BLaER1 (cell line): ENCODE measurements at regions not wholly inside any gene's neighbourhood (a gene's known extent, or its start where the extent isn't known, plus 50 kb on each side); places are given as distances from the start of the nearest gene placed in this dataset.

ENCODE experiments used
- H3K27ac ChIP-seq: shearing (Covaris generic); formaldehyde crosslinking; 2 replicates; pipeline ENCODE4 v1.8.1; 2022
- H3K27me3 ChIP-seq: shearing (Covaris generic); formaldehyde crosslinking; 2 replicates; pipeline ENCODE4 v1.8.1; 2022
- H3K36me3 ChIP-seq: shearing (Covaris generic); formaldehyde crosslinking; 2 replicates; pipeline ENCODE4 v1.8.1; 2022
- H3K4me1 ChIP-seq: shearing (Covaris generic); formaldehyde crosslinking; 2 replicates; pipeline ENCODE4 v1.8.1; 2022
- H3K4me2 ChIP-seq: shearing (Covaris generic); formaldehyde crosslinking; 2 replicates; pipeline ENCODE4 v1.8.1; 2022
- H3K4me3 ChIP-seq: shearing (Covaris generic); formaldehyde crosslinking; 2 replicates; pipeline ENCODE4 v1.8.1; 2022
- H3K9ac ChIP-seq: shearing (Covaris generic); formaldehyde crosslinking; 2 replicates; pipeline ENCODE4 v1.8.1; 2022
- H3K9me3 ChIP-seq: shearing (Covaris generic); formaldehyde crosslinking; 2 replicates; pipeline ENCODE4 v1.8.1; 2022
- H4K20me1 ChIP-seq: shearing (Covaris generic); formaldehyde crosslinking; 2 replicates; pipeline ENCODE4 v1.8.1; 2022
- Cebpa-rat ChIP-seq: shearing (Covaris generic); IDR thresholded peaks from 2 replicates; pipeline ENCODE4 v1.8.1; 2022

DNA sequence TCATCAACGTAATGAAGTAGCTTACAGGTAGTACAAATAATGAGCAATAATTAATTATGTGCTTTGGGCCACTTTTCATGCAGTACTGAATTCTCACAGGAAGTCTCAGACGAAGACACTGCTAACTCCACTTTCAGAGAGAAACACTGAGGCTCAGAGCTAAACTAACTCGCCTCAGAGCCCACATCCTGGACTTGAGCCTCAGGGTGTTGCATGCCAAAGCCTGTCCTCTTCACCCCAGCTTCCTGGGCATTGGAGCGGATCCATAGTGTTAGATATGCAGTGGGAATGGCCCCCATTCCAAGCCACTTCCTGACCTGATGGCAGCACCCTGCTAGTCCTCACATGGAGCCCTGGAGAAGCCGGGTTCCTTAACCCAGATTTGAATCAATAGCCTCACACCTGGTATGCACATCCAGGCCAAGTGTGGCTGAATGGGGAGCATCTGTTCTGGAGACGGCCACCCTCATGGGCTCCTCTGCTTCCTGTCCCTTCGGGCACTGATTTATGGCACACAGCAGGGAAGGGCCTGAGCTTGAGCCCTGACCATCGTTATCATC is 265.1 kb upstream of the ZNF32 start:
- H3K9ac ChIP-seq: no peak overlapping the region
- no peak for TF ChIP-seq Cebpa-rat
- H3K4me1 ChIP-seq: no peaks in the 10 kb centered on the region; the same call in 1 of the 2 replicates
- H3K27me3 ChIP-seq: no peaks in the 10 kb centered on the region
- no peak overlapping the region for H3K4me3 ChIP-seq
- no peaks in the 10 kb centered on the region for H3K36me3 ChIP-seq
- no peak overlapping the region for H3K4me2 ChIP-seq
- H3K9me3 ChIP-seq: peaks cover 5% of the 10 kb centered on the region; the same call in 1 of the 2 replicates
- H3K27ac ChIP-seq: no peak overlapping the region
- no peaks in the 10 kb centered on the region for H4K20me1 ChIP-seq

DNA sequence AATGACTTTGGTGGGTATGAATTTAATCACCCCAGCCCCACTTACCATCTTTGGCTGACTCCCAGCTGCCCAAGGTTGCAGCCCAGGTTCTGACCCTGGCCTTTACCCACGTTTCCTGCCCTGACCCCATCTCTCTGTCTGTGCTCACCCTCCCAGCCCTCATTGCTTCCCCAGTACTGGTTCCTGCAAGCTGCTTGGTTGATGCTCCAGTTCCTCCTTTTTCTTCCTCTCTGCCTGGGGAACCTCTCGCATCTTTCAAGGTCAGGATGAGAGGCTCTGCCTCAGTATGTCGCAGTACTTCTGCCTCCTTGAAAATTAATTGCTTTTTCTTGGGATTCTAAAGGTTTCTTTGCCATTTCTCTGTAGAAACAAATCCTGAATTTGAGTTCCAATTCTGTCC is 263.8 kb upstream of the ZNF32 start:
- Histone ChIP-seq H3K9me3 (peaks cover 5% of the 10 kb centered on the region; the same call in 1 of the 2 replicates), H3K27ac (no peak overlapping the region), H3K9ac (no peak overlapping the region), H3K4me2 (no peak overlapping the region), H3K27me3 (no peaks in the 10 kb centered on the region), H3K36me3 (no peaks in the 10 kb centered on the region), H3K4me1 (no peaks in the 10 kb centered on the region; the same call in 1 of the 2 replicates), H3K4me3 (no peak overlapping the region), H4K20me1 (no peaks in the 10 kb centered on the region)
- TF ChIP-seq Cebpa-rat: no peak

DNA sequence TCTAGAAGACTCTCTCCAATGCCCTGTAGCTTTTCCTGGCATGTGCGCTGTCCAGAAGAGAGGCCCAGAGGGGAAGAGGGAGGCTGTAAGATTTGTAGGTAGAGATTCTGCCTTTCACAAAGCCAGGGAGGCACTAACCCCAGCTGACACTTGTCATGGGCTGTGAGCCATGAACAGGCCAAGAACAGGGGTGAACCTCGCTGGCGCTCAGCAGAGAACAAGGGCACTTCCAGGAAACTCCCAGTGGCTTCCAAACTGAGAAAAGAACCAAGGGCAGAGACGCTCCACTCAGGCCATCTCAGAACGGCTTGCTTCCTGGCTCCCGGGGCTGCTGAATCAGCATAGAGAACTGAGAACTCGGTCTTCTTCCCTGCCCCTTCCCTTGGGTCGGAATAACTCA is 257.8 kb upstream of the ZNF32 start:
- no peak overlapping the region for H3K9ac ChIP-seq
- H3K4me3 ChIP-seq: no peak overlapping the region
- no peak overlapping the region for H3K27ac ChIP-seq
- no peaks in the 10 kb centered on the region for H4K20me1 ChIP-seq
- no peaks in the 10 kb centered on the region for H3K27me3 ChIP-seq
- no peaks in the 10 kb centered on the region for H3K36me3 ChIP-seq
- no peaks in the 10 kb centered on the region for H3K9me3 ChIP-seq
- no peak for TF ChIP-seq Cebpa-rat
- no peaks in the 10 kb centered on the region for H3K4me1 ChIP-seq
- no peak overlapping the region for H3K4me2 ChIP-seq

DNA sequence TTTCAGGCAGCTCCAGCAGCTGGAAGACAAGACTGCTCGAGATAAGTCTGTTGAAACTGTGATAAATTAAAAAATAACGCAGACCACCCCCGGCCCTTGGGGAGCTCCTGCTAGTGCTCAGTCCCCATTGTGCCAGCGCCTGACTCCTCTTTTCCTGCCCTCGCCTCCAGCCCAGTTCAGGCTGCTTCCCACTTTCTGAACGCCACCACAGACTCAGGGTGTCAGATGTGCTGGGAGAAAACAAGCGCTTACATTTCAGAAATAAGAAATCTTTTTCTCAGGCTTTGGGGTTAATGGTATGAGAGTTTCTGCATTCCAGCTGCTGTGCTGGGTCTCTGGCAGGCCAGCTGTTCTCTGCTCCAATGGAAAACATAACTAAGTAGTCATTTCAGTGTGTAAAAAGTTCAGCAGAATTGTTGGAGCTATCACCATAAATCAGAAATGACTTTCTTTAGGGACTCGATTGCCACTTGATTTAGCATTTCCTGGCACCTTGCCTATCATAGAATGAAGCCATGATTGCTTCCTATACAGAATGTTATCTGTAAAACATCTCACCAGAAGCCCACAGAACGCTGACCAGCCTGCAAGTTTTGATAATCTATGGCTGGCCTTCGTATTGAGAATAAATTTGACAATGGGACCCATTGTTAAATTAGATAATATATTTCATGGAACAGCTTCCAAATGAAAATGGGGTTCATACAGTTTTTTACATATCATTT is 257.0 kb upstream of the ZNF32 start:
- Histone ChIP-seq H3K36me3 (no peaks in the 10 kb centered on the region), H3K9me3 (no peaks in the 10 kb centered on the region), H3K9ac (no peak overlapping the region), H4K20me1 (no peaks in the 10 kb centered on the region), H3K4me3 (no peak overlapping the region), H3K4me1 (no peaks in the 10 kb centered on the region), H3K27me3 (no peaks in the 10 kb centered on the region), H3K27ac (no peak overlapping the region), H3K4me2 (no peak overlapping the region; the same call in 1 of the 2 replicates)
- no peak for TF ChIP-seq Cebpa-rat

DNA sequence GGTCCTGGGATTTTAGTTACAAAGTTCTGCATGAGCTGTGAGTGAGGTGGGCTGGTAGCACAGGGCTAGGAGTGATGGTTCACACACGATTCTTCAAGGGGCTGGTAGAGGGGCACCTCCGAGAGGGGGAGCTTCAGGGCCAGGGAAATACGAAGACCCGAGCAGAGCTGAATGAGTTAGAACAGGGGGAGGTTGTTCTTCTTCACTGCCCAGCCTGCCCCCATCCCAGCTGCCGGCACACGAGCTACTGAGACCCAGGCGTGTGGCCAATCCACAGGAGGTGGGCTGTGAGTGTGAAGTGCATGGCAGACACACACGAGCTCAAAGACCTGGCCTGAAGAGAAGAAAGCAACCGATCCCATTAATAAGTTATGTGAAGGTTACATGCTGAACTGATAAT is 256.2 kb upstream of the ZNF32 start:
- Histone ChIP-seq H3K27ac (no peak overlapping the region), H3K9ac (no peak overlapping the region), H4K20me1 (no peaks in the 10 kb centered on the region), H3K4me1 (peaks cover 4% of the 10 kb centered on the region), H3K4me3 (no peak overlapping the region), H3K36me3 (no peaks in the 10 kb centered on the region), H3K27me3 (no peaks in the 10 kb centered on the region), H3K9me3 (no peaks in the 10 kb centered on the region), H3K4me2 (no peak overlapping the region)
- no peak for TF ChIP-seq Cebpa-rat

DNA sequence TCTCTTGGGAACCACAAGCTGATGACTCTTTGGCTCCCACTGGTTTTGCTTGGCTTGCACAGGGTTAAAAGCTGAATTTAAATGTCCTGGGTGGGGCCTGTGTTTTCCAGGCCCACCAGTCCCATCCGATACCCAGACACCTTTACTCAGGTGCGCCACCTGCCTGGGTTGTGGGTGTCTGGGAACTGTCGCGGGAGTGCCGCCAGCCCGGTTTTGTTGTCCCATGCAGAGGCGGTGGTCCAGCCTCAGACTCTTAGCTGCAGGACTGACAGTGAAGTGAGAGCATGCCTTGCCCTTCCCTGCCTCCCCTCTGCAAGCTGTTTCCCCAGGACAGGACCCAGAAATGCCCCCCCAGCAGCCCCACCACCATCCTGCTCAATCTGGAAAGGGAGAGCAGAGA is 255.6 kb upstream of the ZNF32 start:
- peaks cover 10% of the 10 kb centered on the region for H3K4me1 ChIP-seq
- TF ChIP-seq Cebpa-rat: no peak
- no peak overlapping the region for H3K27ac ChIP-seq
- no peaks in the 10 kb centered on the region for H3K36me3 ChIP-seq
- H3K9me3 ChIP-seq: no peaks in the 10 kb centered on the region
- H3K4me3 ChIP-seq: no peak overlapping the region
- H4K20me1 ChIP-seq: no peaks in the 10 kb centered on the region
- no peaks in the 10 kb centered on the region for H3K27me3 ChIP-seq
- no peak overlapping the region for H3K9ac ChIP-seq
- H3K4me2 ChIP-seq: no peak overlapping the region

DNA sequence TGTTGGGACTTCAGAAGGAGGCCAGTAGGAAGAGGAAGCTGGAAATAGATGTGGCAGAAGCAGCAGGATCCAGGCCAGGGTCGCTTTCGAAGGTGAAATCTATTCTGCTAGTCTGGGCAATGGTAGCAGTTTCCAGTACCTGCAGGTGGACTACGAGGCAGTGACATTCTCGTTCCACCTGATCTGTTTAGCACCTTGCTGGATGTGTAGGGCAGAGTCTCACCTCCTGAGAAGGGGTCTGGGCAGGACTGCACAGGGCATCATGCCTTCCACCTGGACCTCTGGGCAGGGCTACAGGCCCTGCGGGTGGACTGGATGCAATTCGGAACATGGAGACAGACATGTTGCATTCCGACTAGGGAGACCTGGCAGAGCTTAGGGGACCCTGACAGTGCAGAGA is 254.8 kb upstream of the ZNF32 start:
- H3K36me3 ChIP-seq: no peaks in the 10 kb centered on the region
- H3K9me3 ChIP-seq: no peaks in the 10 kb centered on the region
- no peaks in the 10 kb centered on the region for H3K27me3 ChIP-seq
- H3K4me3 ChIP-seq: no peak overlapping the region
- H3K4me2 ChIP-seq: no peak overlapping the region
- H3K9ac ChIP-seq: no peak overlapping the region
- no peak overlapping the region for H3K27ac ChIP-seq
- no peak for TF ChIP-seq Cebpa-rat
- no peaks in the 10 kb centered on the region for H4K20me1 ChIP-seq
- H3K4me1 ChIP-seq: peaks cover 18% of the 10 kb centered on the region

DNA sequence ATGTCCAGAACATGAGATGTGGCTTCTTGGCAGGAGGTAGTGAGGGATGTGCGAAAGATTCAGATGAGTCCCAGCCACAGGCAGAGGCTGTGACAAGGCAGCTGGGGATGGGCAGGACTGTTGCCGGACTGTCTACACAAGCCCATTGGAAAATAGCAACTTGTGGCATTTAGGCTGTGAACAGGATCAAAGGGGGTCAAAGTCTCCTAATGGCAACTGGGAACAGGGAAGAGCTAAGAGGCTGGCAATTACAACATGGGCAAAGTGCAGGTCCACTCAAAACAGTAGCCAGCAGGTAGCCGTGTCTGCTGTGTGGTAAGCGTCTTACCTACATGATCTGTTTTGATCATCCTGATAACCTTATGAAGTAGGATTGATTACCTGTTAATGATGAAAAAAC is 254.2 kb upstream of the ZNF32 start:
- no peak for TF ChIP-seq Cebpa-rat
- Histone ChIP-seq H4K20me1 (no peaks in the 10 kb centered on the region), H3K27ac (no peak overlapping the region), H3K4me2 (no peak overlapping the region), H3K27me3 (no peaks in the 10 kb centered on the region), H3K36me3 (no peaks in the 10 kb centered on the region), H3K9ac (no peak overlapping the region), H3K4me1 (peaks cover 23% of the 10 kb centered on the region), H3K4me3 (no peak overlapping the region), H3K9me3 (no peaks in the 10 kb centered on the region)

DNA sequence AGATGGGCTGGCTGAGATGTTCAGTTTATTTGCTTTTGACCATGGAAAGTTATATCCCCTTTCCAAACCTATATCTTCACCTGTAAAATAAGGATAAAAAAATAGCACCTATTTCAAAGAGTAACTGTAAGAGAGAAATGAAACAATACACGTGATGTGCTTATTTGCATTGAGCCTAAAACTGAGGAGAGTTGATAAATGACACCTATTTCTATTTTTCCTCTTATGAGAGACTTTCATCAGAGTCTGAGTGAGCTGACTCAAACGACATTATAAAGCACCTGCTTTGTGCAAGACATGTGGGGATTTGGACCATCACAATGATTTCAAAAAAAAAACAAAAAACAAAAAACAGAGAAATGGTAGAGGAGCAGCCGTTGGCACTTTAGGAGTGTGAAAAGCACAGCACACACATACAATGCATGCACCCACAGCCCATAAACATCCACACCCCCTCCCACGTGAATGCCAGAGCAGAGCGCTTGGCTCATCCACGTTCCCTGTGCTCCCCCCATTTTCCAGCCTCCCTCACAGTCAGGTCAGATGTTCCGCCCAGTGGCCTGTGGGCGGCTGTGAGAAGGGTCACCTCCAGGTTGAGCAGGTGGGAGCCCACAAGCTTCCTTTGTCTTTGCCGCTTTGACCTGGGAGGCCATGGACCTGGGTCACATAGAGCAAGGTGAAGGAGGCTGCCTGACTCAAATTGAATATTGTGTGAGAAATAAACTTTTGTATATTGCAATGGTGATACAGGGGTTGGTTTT is 253.2 kb upstream of the ZNF32 start:
- no peak overlapping the region for H3K4me2 ChIP-seq
- H3K4me3 ChIP-seq: no peak overlapping the region
- no peak overlapping the region for H3K9ac ChIP-seq
- H3K36me3 ChIP-seq: no peaks in the 10 kb centered on the region
- H3K27me3 ChIP-seq: no peaks in the 10 kb centered on the region
- H3K4me1 ChIP-seq: peaks cover 23% of the 10 kb centered on the region
- TF ChIP-seq Cebpa-rat: no peak
- no peaks in the 10 kb centered on the region for H3K9me3 ChIP-seq
- H3K27ac ChIP-seq: no peak overlapping the region
- no peaks in the 10 kb centered on the region for H4K20me1 ChIP-seq

DNA sequence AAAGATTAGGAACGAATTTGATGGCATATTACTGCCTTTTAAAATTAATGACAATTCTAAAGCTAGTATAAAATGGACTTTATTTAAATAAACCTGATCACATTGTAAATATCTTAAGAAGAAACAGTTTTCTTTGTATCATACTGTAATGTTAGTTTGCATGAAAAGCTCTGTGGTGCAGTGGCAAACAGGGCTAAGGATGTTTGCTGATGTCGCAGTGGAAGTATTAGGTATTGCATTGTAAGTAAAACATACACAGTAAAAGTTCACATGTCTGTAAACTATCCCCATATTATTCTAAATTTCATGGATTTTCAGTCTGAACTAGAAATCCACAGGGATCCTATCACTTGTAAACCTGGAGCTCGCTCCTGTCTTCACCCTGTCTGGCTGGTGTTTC is 252.6 kb upstream of the ZNF32 start:
- Histone ChIP-seq H3K4me1 (peaks cover 23% of the 10 kb centered on the region), H4K20me1 (no peaks in the 10 kb centered on the region), H3K4me2 (no peak overlapping the region), H3K27ac (no peak overlapping the region), H3K9me3 (0 out of 2 replicates have a peak, but pooled peaks cover 1% of the 10 kb centered on the region), H3K9ac (no peak overlapping the region), H3K4me3 (no peak overlapping the region), H3K36me3 (no peaks in the 10 kb centered on the region), H3K27me3 (no peaks in the 10 kb centered on the region)
- TF ChIP-seq Cebpa-rat: no peak
